ENCODE measurements at regions not wholly inside any gene's neighbourhood (a gene's known extent, or its start where the extent isn't known, plus 50 kb on each side); places are given as distances from the start of the nearest gene placed in this dataset.

- TF ChIP-seq CTCF (conservative IDR thresholded peaks at IDR 0.05; ENCODE audit: low read depth): no peak
- H3K27ac ChIP-seq: no peak overlapping the region
- POLR2A ChIA-PET (ENCODE audit: low non-redundant PET): no interaction called here
- DNase-seq (ENCODE audit: low spot score): no peak
- CTCF ChIA-PET: interaction anchor here (0.8 kb wide), 1 partner anchor 1209 kb away, joined by 3 read pairs; no protein-coding TSS in a partner anchor
Observed at GRCh38 chr6:137658287-137658686, 164.1 kb upstream of the OLIG3 start.

- no peak for TF ChIP-seq CTCF (conservative IDR thresholded peaks at IDR 0.05; ENCODE audit: low read depth)
- ChIA-PET POLR2A (ENCODE audit: low non-redundant PET) (no interaction called here), CTCF (no interaction called here)
Observed at GRCh38 chr6:137659871-137660270, 165.7 kb upstream of the OLIG3 start.

GRCh38 chr6:137660296-137660731 is 166.1 kb upstream of the OLIG3 start:
- POLR2A ChIA-PET (ENCODE audit: low non-redundant PET): no interaction called here
- CTCF ChIA-PET: no interaction called here

More at GRCh38 chr6:137659871-137660270, 165.7 kb upstream of the OLIG3 start:
- no peak for DNase-seq (ENCODE audit: low spot score)
- H3K27ac ChIP-seq: no peak overlapping the region

GRCh38 chr6:137661601-137662000 is 167.4 kb upstream of the OLIG3 start:
- ChIA-PET POLR2A (ENCODE audit: low non-redundant PET) (no interaction called here), CTCF (interaction anchor here (0.6 to 1.5 kb wide), 7 partner anchors 11 to 844 kb away, joined by 3 to 5 read pairs (median 3); no protein-coding TSS in a partner anchor)
- peak; percentile 48 for DNase-seq (ENCODE audit: low spot score)
- TF ChIP-seq CTCF (conservative IDR thresholded peaks at IDR 0.05; ENCODE audit: low read depth): peak; percentile 29; the same call in 1 of the 2 replicates
- no peak overlapping the region for H3K27ac ChIP-seq

More at GRCh38 chr6:137660296-137660731, 166.1 kb upstream of the OLIG3 start:
- TF ChIP-seq CTCF (conservative IDR thresholded peaks at IDR 0.05; ENCODE audit: low read depth): no peak
- no peak overlapping the region for H3K27ac ChIP-seq
- no peak for DNase-seq (ENCODE audit: low spot score)

GRCh38 chr6:137664183-137664582 is 170.0 kb upstream of the OLIG3 start:
- CTCF ChIA-PET: no interaction called here
- no peak for DNase-seq (ENCODE audit: low spot score)
- no peak overlapping the region for H3K27ac ChIP-seq
- no peak for TF ChIP-seq CTCF (conservative IDR thresholded peaks at IDR 0.05; ENCODE audit: low read depth)
- POLR2A ChIA-PET (ENCODE audit: low non-redundant PET): no interaction called here

- ChIA-PET POLR2A (ENCODE audit: low non-redundant PET) (no interaction called here), CTCF (no interaction called here)
- no peak for TF ChIP-seq CTCF (conservative IDR thresholded peaks at IDR 0.05; ENCODE audit: low read depth)
- no peak for DNase-seq (ENCODE audit: low spot score)
- no peak overlapping the region for H3K27ac ChIP-seq
Observed at GRCh38 chr6:137665342-137665934, 171.2 kb upstream of the OLIG3 start.

Measured in RWPE1 (cell line).